Transverse colon (tissue), 4 donors: ENCODE measurements at regions not wholly inside any gene's neighbourhood (a gene's known extent, or its start where the extent isn't known, plus 50 kb on each side); places are given as distances from the start of the nearest gene placed in this dataset.

Experiments used
- DNase-seq: peaks from one replicate; pipeline ENCODE4 v3.0.0-alpha.2; 2019
- H3K27ac ChIP-seq, 4 donors: fragments of 200-600 bp; sonication (generic); 2 replicates each; pipeline ENCODE4 v1.5.1; 2016 to 2018; ENCODE audit warnings: inconsistent platforms in 4 of 4
- H3K27me3 ChIP-seq: fragments of 200-600 bp; sonication (generic); 2 replicates; pipeline ENCODE4 v1.5.1; 2017; ENCODE audit warnings: inconsistent platforms
- H3K36me3 ChIP-seq, 4 donors: fragments of 200-600 bp; sonication (generic); 2 replicates each; pipeline ENCODE4 v1.5.1; 2017 to 2019; ENCODE audit warnings: inconsistent platforms in 4 of 4
- H3K4me1 ChIP-seq, 4 donors: fragments of 200-600 bp; sonication (generic); 2 replicates each; pipeline ENCODE4 v1.5.1; 2017 to 2020; ENCODE audit warnings: inconsistent platforms in 4 of 4
- H3K4me3 ChIP-seq, 4 donors: fragments of 200-600 bp; sonication (generic); 1 replicate in 1 of 4; 2 replicates in 3 of 4; pipeline versions ENCODE4 v1.5.1 to v1.6.1; 2017 to 2019; ENCODE audit warnings: inconsistent platforms in 4 of 4
- H3K9me3 ChIP-seq, 2 donors: fragments of 200-600 bp; sonication (generic); 2 replicates each; pipeline ENCODE4 v1.5.1; 2017 to 2019; ENCODE audit warnings: inconsistent platforms in 2 of 2
- EP300 ChIP-seq: sonication (generic); formaldehyde crosslinking; IDR thresholded peaks from one replicate; pipeline ENCODE4 v1.6.1; 2017; ENCODE audit warnings: antibody characterized with exemption, low read depth
- POLR2A ChIP-seq: fragments of 450-650 bp; IDR thresholded peaks from one replicate; pipeline ENCODE4 v1.6.1; 2016; ENCODE audit warnings: antibody characterized with exemption, mild to moderate bottlenecking, moderate library complexity
- POLR2AphosphoS5 ChIP-seq, 3 donors: sonication (generic); formaldehyde crosslinking; IDR thresholded peaks; one replicate each; pipeline ENCODE4 v1.6.1; 2016; ENCODE audit warnings: antibody characterized with exemption in 3 of 3
- WGBS, 2 donors: methylation state at CpG; one replicate each; pipeline ENCODE4 v1.1.5; 2018; ENCODE audit warnings: low coverage in 1 of 2; 5-methylcytosine and 5-hydroxymethylcytosine counted together
- in situ Hi-C, 4 donors: fragments of 200-750 bp; cut with MboI; loops; one replicate each; pipeline versions ENCODE4 v1.15.0 to v1.15.1; 2017; ENCODE audit warnings: low sequenced_read_pairs in 3 of 4, low pct_ligation_motif_present in 1 of 4, low pct_unique_long_range_greater_than_20kb in 1 of 4
- intact Hi-C: fragments of 100-400 bp; cut with DNase I; formaldehyde crosslinking; loops from one replicate; pipeline ENCODE4 v1.15.1; 2023; ENCODE audit warnings: low total_unique reads
- TF ChIP-seq, protein P1 (sequence below), 5 experiments: fragments of 200-600 bp in 3 of 5; fragments of 450-650 bp in 2 of 5; sonication (generic) in 3 of 5; IDR thresholded peaks; 1 replicate in 2 of 5; 2 replicates in 3 of 5; pipeline ENCODE4 v1.5.1; 2016 to 2017; ENCODE audit warnings: antibody characterized with exemption in 5 of 5, inconsistent platforms in 3 of 5, mild to moderate bottlenecking in 2 of 5, moderate library complexity in 1 of 5

DNA sequence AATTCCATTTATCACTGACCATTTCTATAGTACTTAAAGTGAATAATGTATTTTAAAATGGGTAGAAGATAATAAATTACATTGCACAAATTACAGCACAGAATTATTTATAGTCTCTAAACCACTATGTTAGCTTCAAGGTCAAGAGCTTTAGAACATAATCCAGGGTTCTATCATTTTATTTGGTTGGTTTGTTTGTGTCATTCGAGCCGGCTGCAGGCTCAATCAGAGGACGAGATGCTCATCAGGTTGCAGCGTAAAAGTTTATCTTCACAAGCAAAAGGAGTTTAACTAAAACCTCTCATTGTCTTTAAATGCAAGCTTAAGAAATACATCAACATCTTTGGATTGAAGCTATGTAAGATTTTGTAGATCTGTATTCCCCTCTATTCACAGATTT lies 523.8 kb downstream of the EFNA5 start:
- H3K4me3 ChIP-seq = no peak overlapping the region
- no peaks in the 10 kb centered on the region for H3K36me3 ChIP-seq
- no peaks in the 10 kb centered on the region for H3K4me1 ChIP-seq
- whole genome bisulfite sequencing, 2 donors = 75 to 79% methylated on average over 4 of the region's 4 CpGs
- H3K27ac ChIP-seq = no peak overlapping the region
- no peak for DNase-seq
- TF ChIP-seq EP300 (no peak), POLR2AphosphoS5 (IDR thresholded peaks at IDR 0.05) (no peak), POLR2A (no peak)
- TF ChIP-seq, protein P1, sequence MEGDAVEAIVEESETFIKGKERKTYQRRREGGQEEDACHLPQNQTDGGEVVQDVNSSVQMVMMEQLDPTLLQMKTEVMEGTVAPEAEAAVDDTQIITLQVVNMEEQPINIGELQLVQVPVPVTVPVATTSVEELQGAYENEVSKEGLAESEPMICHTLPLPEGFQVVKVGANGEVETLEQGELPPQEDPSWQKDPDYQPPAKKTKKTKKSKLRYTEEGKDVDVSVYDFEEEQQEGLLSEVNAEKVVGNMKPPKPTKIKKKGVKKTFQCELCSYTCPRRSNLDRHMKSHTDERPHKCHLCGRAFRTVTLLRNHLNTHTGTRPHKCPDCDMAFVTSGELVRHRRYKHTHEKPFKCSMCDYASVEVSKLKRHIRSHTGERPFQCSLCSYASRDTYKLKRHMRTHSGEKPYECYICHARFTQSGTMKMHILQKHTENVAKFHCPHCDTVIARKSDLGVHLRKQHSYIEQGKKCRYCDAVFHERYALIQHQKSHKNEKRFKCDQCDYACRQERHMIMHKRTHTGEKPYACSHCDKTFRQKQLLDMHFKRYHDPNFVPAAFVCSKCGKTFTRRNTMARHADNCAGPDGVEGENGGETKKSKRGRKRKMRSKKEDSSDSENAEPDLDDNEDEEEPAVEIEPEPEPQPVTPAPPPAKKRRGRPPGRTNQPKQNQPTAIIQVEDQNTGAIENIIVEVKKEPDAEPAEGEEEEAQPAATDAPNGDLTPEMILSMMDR (IDR thresholded peaks at IDR 0.05) = no peak
- no peaks in the 10 kb centered on the region for H3K27me3 ChIP-seq
- in situ Hi-C loops (no loop called here), intact Hi-C loops (no loop called here)
- H3K9me3 ChIP-seq = no peaks in the 10 kb centered on the region

DNA sequence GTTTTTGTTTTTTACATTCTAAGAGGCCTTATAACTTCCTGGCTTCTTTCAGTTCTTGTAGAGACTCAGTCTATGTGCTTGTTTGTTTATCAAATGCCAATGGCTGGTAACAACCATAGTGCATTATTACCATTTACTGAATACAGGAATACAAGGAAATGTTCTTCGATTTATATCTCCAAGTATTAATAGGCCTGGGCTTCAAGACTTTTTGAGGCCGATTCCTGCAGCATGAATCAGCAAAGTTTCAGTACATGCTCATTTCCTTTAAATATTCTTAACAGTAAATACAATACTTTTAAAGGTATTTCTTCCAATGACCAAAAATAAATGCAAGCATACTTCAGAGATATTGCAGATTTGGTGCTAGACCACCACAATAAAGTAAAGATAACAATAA lies 535.3 kb downstream of the EFNA5 start:
- Histone ChIP-seq H3K4me3 (no peak overlapping the region), H3K36me3 (no peaks in the 10 kb centered on the region), H3K9me3 (peaks cover 0 to 8% of the 10 kb centered on the region in 2 donors), H3K27ac (no peak overlapping the region), H3K4me1 (no peaks in the 10 kb centered on the region), H3K27me3 (no peaks in the 10 kb centered on the region)
- in situ Hi-C loops = no loop called here
- no peak for TF ChIP-seq POLR2AphosphoS5 (IDR thresholded peaks at IDR 0.05)
- TF ChIP-seq, protein P1 (IDR thresholded peaks at IDR 0.05) = no peak
- TF ChIP-seq POLR2A = no peak
- no peak for TF ChIP-seq EP300
- intact Hi-C loops = no loop called here
- DNase-seq = no peak
- WGBS, 2 donors = 47 to 63% methylated on average over 2 of the region's 2 CpGs

DNA sequence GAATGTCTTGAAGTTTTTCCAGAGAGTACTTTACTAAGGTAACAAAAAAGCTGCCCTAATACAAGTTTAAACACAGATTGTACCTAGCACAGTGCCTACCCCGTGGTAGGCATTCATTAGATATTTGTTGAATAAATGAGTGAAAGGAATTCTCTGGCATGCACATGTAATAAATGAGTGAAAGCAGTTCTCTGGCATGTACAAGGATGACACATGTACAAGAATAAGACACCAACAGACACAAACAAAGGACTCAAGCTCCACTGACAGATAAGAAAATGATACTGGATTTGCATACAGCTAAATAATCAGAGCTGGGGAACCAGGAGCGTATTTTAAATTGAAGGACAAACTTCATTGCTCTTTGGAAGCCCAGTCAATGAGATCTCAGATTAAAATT lies 535.8 kb downstream of the EFNA5 start:
- Histone ChIP-seq H3K27me3 (no peaks in the 10 kb centered on the region), H3K4me3 (no peak overlapping the region), H3K27ac (no peak overlapping the region), H3K9me3 (peaks cover 0 to 3% of the 10 kb centered on the region in 2 donors), H3K4me1 (no peaks in the 10 kb centered on the region), H3K36me3 (no peaks in the 10 kb centered on the region)
- in situ Hi-C loops = no loop called here
- TF ChIP-seq EP300 (no peak), POLR2A (no peak), POLR2AphosphoS5 (IDR thresholded peaks at IDR 0.05) (no peak)
- TF ChIP-seq, protein P1 (IDR thresholded peaks at IDR 0.05) = no peak
- WGBS, 2 donors = 68 to 84% methylated on average over 2 of the region's 2 CpGs
- DNase-seq = no peak
- intact Hi-C loops = no loop called here

DNA sequence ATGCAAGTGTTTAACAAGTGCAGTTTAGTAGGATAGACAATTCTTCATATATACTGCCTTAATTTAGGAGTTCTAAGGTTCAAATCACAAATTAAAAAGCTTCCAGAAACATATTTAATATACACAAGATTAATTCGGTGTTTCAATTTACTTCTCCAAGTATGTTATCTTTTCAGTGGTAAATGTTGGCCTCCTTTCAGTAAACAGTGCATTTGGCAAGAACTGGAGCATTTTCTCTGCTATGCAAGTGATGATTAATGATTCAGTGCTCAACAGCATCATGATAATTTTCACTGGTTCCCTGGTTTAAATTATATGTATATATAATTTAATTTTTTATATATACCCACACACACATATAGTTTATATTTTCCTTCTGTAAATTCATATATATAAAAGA lies 541.7 kb downstream of the EFNA5 start:
- WGBS, 2 donors = 48 to 67% methylated on average over 1 of the region's 1 CpG
- H3K9me3 ChIP-seq = no peaks in the 10 kb centered on the region
- TF ChIP-seq POLR2AphosphoS5 (IDR thresholded peaks at IDR 0.05) (no peak), EP300 (no peak), POLR2A (no peak)
- TF ChIP-seq, protein P1 (IDR thresholded peaks at IDR 0.05) = no peak
- no peak overlapping the region for H3K27ac ChIP-seq
- intact Hi-C loops (no loop called here), in situ Hi-C loops (no loop called here)
- H3K36me3 ChIP-seq = no peaks in the 10 kb centered on the region
- no peaks in the 10 kb centered on the region for H3K4me1 ChIP-seq
- DNase-seq = no peak
- H3K4me3 ChIP-seq = no peak overlapping the region
- H3K27me3 ChIP-seq = no peaks in the 10 kb centered on the region
